Fibroblast of skin of right biceps (primary cell): ENCODE measurements at regions not wholly inside any gene's neighbourhood (a gene's known extent, or its start where the extent isn't known, plus 50 kb on each side); places are given as distances from the start of the nearest gene placed in this dataset.

Experiments
- DNase-seq: peaks from one replicate; pipeline ENCODE4 v3.0.0-alpha.2; 2013

DNA sequence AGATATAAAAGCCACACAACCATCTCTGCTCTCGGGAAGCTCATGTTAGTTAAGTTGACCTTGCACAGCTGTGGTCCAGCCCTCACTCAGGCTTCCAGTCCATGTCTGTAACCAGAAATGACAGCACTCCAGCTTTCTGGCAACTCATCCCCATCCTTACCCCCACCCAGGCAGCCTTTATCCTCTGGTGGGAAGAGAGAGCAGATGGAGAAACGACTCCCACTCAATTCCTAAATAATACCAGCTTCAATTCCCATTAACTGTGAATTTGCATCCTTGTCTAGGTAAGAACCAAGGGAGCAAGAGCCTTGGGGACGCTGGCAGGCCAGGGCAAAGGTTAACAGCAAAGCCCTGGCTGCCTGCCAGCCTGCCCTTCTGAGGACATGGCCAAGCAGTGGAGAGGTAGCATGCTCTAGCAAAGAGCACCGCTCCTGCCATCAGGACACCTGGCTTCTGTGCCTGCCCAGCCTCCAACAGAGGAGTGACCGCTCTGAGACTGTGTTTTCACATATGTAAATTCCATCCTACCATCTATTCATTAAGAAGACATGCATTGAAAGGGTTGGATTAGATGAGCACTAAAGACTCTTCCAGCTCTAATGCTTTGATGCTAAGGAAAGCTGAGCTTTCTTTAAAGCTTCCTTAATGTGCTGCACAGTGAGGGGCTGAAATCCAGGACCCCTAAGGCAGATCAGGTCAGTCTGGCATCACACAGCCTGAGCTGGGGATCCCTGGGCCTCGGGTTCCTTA lies 236.1 kb downstream of the GRIN2B start:
- no peak for DNase-seq

DNA sequence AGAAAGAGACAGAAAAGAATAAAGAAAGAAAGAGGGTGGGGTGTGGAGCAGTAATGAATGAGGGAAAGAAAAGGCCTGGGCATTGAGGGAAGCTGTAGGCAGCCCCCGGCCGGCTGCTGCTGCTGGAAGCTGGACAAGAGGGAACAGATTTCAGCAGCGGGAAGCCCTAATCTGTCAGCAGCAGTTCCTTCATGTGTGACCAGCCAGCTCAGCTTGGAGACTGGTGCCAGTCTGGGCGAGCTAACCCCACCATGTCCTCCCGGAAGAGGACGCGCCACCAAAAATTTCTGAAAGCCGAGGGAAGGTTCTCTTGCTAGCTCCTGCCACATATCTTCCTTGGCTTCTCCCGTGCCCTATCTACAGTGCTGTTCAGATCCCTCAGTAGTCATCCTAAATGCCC lies 236.8 kb downstream of the GRIN2B start:
- DNase-seq = no peak

DNA sequence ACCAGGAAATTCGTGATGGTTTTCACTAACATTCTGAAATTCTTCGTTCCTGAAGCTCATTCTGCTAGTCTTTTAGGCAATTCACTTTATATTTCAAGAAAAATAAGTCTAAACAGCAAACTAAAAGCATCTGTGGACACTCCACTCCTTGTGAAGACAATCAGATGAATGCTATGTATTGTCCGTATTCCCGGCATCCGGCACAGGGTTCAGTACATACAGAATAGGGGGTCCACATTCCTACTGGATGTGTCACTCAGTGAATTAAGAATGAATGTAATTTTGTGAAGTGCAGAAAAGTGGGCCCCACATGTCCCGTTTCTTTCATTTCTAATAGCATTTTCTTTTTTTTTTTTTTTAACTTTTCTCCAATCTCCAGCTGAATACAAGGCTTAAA lies 241.3 kb downstream of the GRIN2B start:
- DNase-seq = peak; percentile 31

DNA sequence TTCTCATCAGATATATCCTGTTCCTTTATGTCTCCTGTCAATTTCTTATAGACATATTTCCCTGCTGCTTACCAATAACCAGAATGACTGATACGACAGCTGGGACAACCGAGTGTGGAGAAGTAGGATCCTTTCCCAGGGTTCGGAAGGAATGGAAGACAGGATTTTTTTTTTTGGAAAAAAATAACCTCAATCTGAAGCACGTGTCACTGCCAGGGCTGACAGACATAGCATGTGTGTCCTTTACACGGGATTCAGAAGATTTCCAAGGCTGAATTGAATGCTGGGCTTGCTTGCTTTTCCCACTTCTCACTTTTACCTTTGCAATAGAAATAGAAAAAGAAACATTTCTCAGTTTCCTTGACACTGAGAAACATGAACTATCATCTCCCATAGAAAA lies 245.7 kb downstream of the GRIN2B start:
- DNase-seq = no peak

DNA sequence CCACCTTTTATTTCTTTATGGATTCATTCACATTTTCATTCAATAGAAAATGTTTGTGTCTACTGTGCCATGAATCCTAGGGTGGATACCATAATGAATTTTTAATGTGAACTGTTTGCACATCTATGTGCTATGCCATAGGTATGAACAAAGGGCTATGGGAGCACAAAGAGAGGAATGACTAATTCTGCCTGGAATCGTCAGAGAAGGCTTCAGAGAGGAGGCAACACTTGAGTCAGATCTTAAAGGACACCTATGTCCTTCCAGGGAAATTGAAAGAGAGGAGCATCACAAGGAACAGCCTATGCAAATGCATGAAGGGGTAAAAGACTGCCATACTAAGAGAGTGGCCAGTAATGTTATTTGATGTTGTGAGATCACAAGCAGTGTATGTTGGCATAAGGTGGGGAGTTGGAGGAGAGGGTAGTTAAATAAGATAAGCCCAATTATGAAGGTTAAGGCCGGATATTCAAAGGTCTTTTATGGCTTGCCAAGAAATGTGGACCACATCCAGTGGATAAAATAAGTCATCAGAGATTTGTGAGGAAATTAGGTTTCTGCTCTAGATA lies 246.7 kb downstream of the GRIN2B start:
- DNase-seq = no peak

DNA sequence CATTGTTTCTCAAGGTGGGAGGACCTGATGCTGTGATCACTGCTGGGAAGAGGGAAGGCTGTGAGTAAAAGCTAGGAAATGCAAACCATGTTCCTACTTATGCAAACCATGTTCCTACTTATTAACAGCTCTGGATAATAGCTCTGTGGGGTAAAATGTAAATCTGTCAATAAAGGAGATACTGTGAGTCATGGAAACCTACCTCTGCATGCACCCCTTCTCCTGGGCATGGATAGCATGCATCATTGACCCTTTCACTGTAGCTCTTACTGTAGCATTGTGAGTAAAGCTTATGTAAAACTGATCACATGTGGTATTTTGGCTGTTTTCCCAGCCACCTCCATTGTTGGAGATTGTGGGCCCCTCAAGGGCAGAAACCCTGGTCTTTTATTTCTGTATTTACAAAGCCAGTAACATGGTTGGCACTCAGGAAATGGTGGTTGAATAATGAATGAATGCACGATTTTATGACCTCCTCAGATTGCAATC lies 253.7 kb downstream of the GRIN2B start:
- DNase-seq = no peak

DNA sequence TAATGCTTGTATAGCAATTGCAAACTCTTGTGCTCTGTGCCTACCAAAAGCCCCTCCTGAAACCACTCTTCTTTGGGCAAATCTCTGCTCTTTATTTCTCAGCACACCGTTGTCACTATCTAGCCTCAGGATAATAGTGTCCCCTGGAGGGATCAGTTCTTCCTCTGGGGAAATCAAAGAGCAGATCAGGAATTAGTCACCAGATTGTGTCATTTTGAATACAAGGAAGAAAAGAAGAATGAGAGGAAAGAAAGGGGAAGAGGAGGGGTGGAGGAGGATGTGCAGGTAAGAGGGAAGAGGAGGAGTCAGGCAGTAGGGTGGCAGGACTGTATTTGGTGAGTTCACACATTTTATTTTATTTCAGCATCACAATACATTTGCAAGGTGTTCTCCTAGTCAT lies 256.4 kb downstream of the GRIN2B start:
- DNase-seq = no peak

DNA sequence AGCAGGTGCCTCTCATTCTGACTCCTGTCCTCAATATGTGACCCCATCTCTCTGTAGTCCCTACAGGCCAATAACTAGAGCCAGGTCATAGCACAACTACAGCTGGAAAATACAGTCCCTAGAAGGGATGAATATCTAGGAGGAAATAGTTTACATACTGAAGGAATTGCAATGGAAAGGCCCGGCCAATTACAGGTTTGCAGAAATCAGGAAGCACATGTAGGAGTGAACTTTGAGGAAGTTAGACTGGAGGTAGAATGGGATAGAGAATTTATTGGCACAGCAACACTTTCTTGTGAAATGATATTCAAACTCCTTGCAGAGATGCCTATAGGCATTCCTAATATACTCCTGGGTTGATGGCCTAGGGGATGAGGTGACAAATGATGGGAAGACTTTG lies 257.3 kb downstream of the GRIN2B start:
- DNase-seq = no peak

DNA sequence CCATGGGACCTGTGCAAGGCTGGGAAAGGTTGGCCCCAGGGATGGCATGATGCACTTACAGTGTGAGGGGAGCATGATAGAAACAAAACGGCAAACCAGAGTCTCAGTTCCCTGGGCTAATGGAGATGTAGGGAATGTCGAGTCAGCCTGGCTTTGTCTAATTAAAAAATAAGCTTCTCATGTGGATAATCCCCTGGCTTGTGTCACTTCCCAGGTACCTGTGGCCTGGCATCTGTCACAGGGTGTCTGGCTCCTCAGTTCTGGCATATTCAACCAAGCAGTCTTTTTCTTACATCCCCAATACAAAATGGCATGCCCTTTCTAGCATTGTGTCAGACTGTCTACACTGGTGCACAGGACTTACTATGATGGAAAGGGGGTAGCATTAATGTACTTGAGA lies 261.4 kb downstream of the GRIN2B start:
- DNase-seq = no peak

DNA sequence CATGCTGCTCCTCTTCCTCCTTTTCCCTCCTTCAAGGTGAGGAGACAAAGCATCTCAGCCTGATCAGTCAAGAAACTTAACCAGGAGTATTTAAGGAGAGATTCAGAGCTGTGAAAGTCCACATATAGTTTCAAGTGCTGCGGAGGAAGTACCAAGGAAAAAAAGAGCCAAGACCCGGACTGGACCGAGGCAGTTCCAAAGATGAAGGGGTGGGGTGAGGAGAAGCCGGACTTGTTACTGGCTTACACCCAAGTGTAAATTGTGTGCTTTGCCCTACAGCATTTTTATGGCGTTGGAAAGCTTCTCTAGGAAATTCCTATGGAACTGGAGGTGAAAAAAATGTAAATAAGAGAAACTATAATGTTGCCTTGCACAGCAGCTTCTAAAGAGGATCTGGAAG lies 263.1 kb downstream of the GRIN2B start:
- DNase-seq = no peak

DNA sequence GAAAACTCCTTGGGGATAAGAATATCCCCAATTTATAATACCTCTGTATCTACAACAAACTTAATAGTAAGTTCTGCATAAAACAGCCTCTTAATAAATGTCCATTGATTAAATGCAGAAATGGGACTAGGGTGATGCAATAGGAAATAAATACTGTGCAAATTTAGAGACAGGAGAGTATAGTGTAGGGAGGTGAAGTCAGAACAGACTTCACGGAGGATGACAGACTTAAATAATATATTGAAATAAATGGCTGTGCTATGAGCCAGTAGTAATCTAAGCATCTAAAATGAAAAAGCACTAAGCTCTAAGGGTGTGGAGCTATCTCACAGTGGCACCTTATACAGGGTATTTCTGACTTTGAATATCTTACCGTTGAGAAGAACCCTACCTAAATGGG lies 265.3 kb downstream of the GRIN2B start:
- no peak for DNase-seq

DNA sequence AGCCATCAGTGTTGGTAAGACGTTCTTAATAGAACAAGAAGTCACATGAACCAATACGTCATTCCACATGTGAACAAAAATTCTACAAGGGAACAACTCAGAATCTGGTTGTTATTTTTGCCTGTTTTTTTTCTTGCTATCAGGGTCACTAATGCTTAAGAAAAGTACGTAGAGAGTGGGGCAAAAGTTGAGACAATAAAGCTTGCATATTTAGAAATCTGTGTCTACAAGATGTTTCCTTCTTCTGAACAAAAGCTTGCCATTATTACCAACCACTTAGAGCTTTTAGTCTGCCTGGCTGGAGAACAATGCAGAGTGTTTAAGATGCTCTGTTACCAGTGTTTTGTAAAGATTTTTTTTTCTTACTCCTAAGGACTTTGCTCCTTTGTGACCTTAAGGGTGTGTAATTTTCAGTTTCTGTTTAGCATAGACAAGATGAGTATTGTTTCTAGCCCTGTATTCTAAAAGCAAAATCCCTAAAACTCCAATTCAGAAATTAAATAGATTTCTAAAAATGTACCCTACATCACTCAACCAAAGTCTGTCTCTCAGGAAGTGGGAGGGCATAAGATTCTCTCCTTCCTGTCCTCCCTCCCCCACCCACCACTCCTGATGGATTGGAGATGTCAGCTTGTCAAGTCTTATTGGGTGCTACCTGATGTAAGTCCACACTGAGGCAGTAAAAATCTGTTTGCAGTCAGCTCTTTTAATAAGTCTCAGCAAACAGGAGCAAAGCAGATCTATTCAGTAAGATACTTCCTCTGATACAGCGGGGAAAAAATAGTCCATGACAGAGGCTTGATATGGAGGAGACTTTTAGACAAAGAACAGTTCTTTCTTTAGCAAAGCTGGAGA lies 267.6 kb downstream of the GRIN2B start:
- no peak for DNase-seq

DNA sequence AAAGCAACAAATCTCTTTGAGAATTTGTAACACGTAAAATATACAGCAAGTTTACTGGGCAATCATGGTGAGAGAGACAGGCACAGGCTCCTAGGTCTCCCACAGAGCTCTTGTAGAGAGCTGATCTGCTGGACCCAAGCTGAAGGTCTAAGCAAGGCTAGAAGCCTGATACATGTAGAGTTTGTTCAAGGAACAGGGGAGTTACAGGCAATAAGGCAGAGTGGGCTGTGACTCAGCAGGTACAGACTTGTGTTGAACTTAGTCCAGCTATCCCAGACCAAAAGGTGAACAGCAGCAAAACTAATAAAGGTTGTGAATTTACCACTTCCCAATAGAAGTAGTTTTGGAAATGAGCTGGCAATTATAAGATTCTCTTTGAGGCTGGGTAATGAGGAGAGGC lies 273.6 kb downstream of the GRIN2B start:
- no peak for DNase-seq

DNA sequence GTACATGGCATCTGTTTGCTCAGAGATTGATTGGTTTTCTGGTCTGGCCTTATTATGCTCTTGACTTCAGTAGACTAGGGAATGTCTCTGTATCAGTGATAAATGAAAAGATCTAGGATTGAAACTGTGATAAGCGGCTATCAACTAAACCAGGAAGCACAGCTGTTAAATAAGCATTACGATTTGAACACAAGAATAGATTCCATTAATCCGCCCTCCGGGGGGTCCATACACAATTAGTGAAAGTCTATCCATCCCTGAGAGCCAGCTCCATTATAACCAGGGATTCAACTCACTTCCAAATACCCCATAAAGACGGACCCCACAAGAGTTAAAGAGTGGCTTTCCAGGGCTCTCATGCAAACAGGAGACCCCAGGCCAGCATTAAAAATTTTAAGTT lies 279.0 kb downstream of the GRIN2B start:
- DNase-seq = no peak

DNA sequence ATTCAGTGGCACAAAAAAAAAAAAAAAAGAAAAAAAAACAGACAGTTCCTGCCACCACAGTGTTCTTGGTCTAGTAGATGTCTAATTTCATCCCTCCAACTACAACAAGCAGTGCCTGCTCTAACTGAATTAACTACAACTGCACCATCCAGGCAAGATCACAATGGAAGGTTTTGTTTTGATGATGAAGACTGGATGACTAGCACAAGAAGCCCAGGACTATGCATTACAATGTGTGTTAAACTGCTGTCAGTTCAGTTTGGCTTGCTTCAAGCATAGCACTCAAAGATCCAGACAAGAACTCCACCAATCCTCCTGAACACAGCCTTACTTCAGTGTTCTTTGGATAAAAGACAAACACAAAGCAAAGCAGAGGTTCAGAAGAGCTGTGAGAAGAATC lies 279.9 kb downstream of the GRIN2B start:
- no peak for DNase-seq

DNA sequence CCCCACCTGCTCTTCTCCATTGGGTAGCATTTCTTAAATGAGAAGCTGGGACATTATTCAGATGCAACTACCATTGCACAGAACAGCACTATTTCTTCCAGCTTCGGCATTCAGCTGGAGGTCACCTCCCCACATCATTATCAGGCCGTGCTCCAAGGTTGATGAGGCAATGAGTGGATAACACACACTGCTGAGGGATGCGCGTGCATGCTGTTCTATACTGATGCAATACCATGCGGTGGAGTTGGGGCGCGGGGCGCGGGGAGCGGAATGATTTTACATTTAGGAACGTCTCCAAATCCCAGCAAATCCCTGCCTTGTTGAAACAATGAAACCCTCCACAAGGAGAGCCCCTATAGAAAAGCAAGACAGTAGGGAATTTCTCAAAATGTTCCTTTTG lies 283.4 kb downstream of the GRIN2B start:
- no peak for DNase-seq

DNA sequence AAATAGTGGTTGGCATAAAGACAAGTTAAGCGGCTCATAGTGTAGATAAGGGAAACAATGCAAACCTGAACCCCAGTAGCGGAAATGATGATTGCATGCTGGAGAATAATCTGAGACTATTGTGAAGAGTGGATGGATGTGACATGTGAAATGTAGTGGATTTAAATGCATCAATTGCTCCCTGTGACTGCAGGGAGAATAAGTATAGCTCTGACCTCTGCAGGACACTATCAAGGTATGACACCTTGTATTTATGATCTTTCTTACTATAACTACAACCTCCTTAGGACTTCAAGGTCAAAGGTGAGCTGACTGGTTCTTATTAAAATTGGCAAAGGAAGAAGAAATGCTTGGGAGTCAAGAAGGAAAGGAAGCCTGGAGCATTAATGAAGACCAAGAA lies 285.6 kb downstream of the GRIN2B start:
- no peak for DNase-seq

DNA sequence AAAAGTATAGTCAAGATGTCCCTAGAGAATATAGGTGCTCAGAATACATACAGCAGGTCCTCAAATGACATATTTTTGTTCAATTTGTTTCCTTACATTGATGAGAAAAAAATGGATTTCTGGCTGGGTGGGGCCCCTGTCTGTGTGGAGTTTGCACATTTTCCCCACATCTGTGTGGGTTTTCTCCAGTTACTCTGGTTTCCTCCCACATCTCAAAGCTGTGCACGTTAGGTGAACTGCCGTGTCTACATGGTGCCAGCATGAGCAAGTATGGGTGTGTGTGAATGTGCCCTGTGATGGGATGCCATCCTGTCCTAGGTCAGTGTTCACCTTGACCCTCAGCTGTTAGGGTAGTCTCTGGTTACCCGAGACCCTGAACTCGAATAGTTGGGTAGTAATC lies 289.1 kb downstream of the GRIN2B start:
- DNase-seq = no peak

DNA sequence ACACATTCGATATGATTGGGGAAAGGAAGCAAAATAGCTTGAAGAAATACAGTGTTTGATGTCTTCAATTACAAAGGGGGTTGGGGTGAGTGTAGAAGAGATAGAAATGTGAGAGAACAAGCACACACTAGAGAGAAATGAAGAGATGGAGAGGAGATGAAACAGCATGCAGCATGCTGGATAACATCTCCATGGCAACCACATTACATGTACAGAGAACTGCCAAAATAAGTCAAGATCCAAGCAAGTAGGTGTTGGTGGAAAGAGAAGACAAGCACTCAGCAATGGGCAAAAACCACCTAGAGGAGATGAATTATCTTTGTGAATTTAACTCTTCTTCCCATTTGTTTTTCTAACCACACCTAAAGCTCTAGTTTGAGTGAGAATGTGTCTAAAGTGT lies 289.8 kb downstream of the GRIN2B start:
- DNase-seq = no peak

DNA sequence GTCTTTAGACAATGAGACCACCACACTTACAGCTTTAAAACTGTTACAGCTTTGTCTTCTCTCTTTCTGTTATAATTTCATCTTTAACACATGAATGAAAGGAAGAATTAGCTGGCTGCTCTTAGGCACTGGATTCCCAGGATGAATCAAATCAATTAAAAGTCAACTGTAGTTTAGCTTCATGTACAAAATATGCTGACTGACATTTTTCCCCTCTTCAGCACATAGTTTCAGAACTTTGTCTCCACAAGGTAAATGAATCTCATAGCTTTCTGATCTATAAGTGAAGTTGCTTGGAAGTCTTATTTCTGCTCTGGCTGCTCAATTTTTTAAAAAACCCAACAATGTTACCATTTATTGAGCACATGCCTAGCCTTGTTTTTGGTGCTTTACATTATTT lies 293.8 kb downstream of the GRIN2B start:
- no peak for DNase-seq

DNA sequence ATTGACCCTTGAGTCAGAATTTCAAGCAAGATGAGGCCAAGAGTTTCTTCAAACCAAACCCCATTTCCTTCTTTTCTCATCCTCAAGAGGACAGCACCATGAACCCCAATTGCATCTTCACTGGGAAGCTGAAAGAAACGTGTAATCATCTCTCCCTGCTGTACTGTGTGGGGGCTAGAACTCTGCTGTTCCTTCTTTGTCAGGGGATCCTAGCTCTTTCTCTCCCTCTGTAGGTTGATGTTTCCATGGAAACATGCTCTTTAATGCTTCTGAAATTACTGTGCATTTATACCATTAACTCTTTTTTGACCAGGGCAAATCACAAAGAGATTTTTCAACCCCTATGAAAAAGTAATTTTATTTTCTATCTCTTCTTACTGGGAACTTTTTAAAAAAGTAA lies 295.1 kb downstream of the GRIN2B start:
- no peak for DNase-seq

DNA sequence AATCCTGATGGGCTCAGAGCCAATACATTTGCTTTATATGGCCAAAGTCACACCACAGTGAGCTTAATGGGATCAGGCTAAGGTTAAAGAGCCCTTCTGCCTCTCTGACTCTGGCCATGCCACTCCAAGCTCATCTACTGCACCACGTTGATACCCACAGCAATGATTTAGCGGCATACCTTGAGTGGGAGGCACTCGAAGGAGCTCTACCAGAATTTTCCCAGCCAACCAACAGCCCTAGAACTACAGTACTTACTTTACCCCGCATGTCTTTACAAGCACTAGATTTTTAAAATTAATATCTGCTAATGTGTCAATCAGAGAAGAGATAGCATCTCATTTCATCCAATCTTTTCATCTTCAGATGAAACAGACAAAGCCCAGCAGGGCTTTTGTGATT lies 300.5 kb downstream of the GRIN2B start:
- no peak for DNase-seq

DNA sequence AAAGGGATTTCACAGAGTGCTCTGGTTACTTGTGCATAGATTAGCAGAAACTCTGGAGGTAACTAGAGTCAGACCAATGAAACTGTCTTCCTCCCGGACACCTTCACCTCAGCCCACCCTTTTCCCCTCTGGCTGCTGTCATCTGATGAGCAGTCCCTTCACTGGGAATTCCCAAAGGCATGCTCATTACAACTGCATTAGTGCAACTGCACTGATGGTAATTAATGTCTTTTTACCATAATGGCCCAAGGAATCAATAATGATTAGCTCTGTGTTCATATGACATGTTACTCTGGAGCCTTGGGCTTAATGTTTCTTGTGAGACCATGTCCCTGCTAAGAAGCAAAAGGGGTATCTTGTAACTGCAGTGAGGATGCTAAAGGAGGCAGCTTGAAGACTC lies 304.5 kb downstream of the GRIN2B start:
- no peak for DNase-seq

DNA sequence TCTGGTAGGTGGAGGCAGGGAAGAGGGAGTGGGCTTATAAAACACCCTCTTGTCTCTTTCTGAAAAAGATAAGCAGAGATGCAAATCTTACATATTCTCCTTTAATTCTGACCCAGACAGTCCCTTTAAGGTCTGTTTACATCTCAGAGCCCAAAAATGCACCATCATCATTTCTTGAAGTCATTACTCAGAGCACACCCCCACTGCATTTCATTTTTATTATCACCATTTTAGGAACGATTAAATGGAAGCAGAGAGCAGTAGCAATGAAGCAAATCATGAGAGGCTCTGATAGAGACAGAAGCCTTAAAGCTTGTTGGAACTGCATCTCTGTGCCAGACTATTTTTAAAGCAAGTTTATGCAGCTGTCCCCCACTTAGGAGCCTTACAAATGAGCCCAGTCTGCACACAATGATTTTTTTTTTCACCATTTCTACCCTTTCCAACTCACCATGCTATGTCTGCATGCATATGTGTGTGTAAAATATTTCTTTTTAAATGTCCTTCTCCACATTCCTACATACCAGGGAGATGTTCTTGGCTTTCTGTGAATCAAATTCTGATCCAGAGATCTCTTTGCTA lies 311.0 kb downstream of the GRIN2B start:
- DNase-seq = no peak
